ENCODE measurements at regions not wholly inside any gene's neighbourhood (a gene's known extent, or its start where the extent isn't known, plus 50 kb on each side); places are given as distances from the start of the nearest gene placed in this dataset.

DNA sequence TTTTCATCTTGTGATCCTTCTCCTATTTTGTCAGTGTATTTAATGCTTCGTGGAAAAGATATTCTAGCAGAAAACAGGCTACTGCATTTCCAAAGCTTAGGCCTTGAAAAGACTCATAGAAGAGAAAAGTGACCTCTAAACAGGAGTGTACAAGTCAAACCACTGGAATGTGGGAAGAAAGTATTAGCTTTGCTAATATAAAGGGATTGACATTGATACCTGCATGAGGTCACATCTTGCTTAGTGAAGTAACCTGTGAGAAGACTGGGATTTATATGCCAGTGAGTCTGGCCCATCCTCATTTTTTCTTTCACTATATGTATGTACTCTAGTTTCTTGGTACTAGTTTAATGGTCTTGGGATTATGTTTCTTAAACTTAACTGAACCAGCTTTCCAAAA lies 132.9 kb upstream of the TMC3 start:
- Histone ChIP-seq H3K27ac (no peak overlapping the region), H3K4me3 (no peak overlapping the region), H3K9me3 (no peaks in the 10 kb centered on the region), H3K27me3 (no peaks in the 10 kb centered on the region), H3K36me3 (no peaks in the 10 kb centered on the region), H3K4me1 (no peaks in the 10 kb centered on the region)
- DNase-seq: no peak
- in situ Hi-C loops (cut with MboI; ENCODE audit: low pct_ligation_motif_present in 1 of 4, low pct_unique_long_range_greater_than_20kb in 1 of 4, low sequenced_read_pairs in 3 of 4) (no loop called here), intact Hi-C loops (cut with DNase I; ENCODE audit: low total_unique reads) (no loop called here)
- TF ChIP-seq POLR2A (IDR thresholded peaks at IDR 0.05) (no peak), EP300 (IDR thresholded peaks at IDR 0.05; ENCODE audit: low read depth) (no peak), CTCF (IDR thresholded peaks at IDR 0.05) (no peak), POLR2AphosphoS5 (IDR thresholded peaks at IDR 0.05) (no peak)
- 81 to 88% methylated on average over 1 of the region's 1 CpG for WGBS, 2 donors (ENCODE audit: low coverage in 1 of 2)

DNA sequence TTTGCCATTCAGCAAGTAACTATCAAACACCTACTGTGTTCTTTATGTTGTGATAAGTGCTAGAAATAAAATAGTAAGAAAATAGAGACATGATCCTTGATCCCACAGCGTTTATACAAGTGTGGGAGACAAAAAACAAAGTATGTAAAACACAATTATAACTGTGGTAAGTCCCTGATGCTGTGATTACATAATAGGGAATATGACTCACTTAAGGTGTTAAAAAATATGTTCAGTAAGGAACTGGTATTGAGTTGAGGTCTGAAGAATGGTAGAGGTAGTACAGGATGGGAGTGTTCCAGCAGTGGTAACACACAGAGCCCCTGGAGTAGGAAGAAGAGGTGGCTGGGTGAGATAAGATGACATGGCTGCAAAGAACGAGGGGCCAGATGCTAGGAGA lies 132.1 kb upstream of the TMC3 start:
- in situ Hi-C loops (cut with MboI; ENCODE audit: low pct_ligation_motif_present in 1 of 4, low pct_unique_long_range_greater_than_20kb in 1 of 4, low sequenced_read_pairs in 3 of 4): no loop called here
- Histone ChIP-seq H3K27me3 (no peaks in the 10 kb centered on the region), H3K4me1 (no peaks in the 10 kb centered on the region), H3K36me3 (no peaks in the 10 kb centered on the region), H3K27ac (no peak overlapping the region), H3K9me3 (no peaks in the 10 kb centered on the region), H3K4me3 (no peak overlapping the region)
- WGBS, 2 donors (ENCODE audit: low coverage in 1 of 2): 49 to 64% methylated on average over 2 of the region's 2 CpGs
- intact Hi-C loops (cut with DNase I; ENCODE audit: low total_unique reads): no loop called here
- TF ChIP-seq POLR2A (IDR thresholded peaks at IDR 0.05) (no peak), CTCF (IDR thresholded peaks at IDR 0.05) (no peak), POLR2AphosphoS5 (IDR thresholded peaks at IDR 0.05) (no peak), EP300 (IDR thresholded peaks at IDR 0.05; ENCODE audit: low read depth) (no peak)
- DNase-seq: no peak

GRCh38 chr15:81504170-81504905 lies 130.3 kb upstream of the TMC3 start:
- intact Hi-C loops (cut with DNase I; ENCODE audit: low total_unique reads) (no loop called here), in situ Hi-C loops (cut with MboI; ENCODE audit: low pct_ligation_motif_present in 1 of 4, low pct_unique_long_range_greater_than_20kb in 1 of 4, low sequenced_read_pairs in 3 of 4) (no loop called here)
- Histone ChIP-seq H3K9me3 (no peaks in the 10 kb centered on the region), H3K4me1 (no peaks in the 10 kb centered on the region), H3K36me3 (no peaks in the 10 kb centered on the region), H3K27me3 (no peaks in the 10 kb centered on the region), H3K4me3 (no peak overlapping the region), H3K27ac (no peak overlapping the region)
- no peak for TF ChIP-seq EP300 (IDR thresholded peaks at IDR 0.05; ENCODE audit: low read depth)
- TF ChIP-seq CTCF (IDR thresholded peaks at IDR 0.05): no peak
- TF ChIP-seq POLR2A (IDR thresholded peaks at IDR 0.05): no peak
- no peak for TF ChIP-seq POLR2AphosphoS5 (IDR thresholded peaks at IDR 0.05)
- WGBS, 2 donors (ENCODE audit: low coverage in 1 of 2): 66 to 76% methylated on average over 4 of the region's 4 CpGs
- DNase-seq: no peak

GRCh38 chr15:81502439-81502838 lies 128.4 kb upstream of the TMC3 start:
- H3K27me3 ChIP-seq: no peaks in the 10 kb centered on the region
- H3K4me3 ChIP-seq: no peak overlapping the region
- in situ Hi-C loops (cut with MboI; ENCODE audit: low pct_ligation_motif_present in 1 of 4, low pct_unique_long_range_greater_than_20kb in 1 of 4, low sequenced_read_pairs in 3 of 4): no loop called here
- H3K27ac ChIP-seq: no peak overlapping the region
- H3K4me1 ChIP-seq: no peaks in the 10 kb centered on the region
- H3K9me3 ChIP-seq: no peaks in the 10 kb centered on the region
- DNase-seq: no peak
- H3K36me3 ChIP-seq: no peaks in the 10 kb centered on the region
- no peak for TF ChIP-seq POLR2AphosphoS5 (IDR thresholded peaks at IDR 0.05)
- no peak for TF ChIP-seq CTCF (IDR thresholded peaks at IDR 0.05)
- no peak for TF ChIP-seq POLR2A (IDR thresholded peaks at IDR 0.05)
- TF ChIP-seq EP300 (IDR thresholded peaks at IDR 0.05; ENCODE audit: low read depth): no peak
- intact Hi-C loops (cut with DNase I; ENCODE audit: low total_unique reads): no loop called here
- 82 to 97% methylated on average over 4 of the region's 4 CpGs for WGBS, 2 donors (ENCODE audit: low coverage in 1 of 2)

Data from transverse colon (tissue), 4 donors.